ENCODE measurements at regions not wholly inside any gene's neighbourhood (a gene's known extent, or its start where the extent isn't known, plus 50 kb on each side); places are given as distances from the start of the nearest gene placed in this dataset.
"Not testable (repeated sequence)": the region's sequence is repeated elsewhere in the genome, so short reads cannot be mapped to it uniquely, and the experiment has no call there.

DNA sequence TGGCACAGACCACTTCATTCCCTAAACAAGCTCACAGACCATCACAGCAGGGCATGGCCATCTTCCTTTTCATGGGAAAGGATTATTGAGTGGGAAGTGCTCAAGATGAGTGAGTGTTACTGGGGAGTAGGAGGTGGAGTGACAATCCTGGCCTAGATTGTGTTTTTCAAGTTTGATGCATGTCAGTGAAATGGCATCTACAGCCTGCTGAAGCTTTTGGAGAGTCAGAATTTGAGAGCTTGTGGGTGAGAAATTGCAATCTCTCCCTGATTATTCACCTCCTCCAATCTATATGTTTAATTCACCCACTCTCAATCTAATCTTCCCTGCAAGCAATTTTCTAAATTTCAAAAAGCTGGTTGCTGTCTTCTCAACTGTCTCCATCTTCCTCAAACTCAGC is 156.1 kb upstream of the G2E3 start:
- Histone ChIP-seq H3K9ac (ENCODE audit: low read length) (no peak overlapping the region), H4K20me1 (ENCODE audit: insufficient read depth, low read length) (no peaks in the 10 kb centered on the region), H3K27me3 (replicated peaks; ENCODE audit: insufficient read depth, low read length) (no peaks in the 10 kb centered on the region), H3K9me2 (replicated peaks; ENCODE audit: insufficient read depth, low read length) (no peaks in the 10 kb centered on the region), H2AFZ (ENCODE audit: low read length) (no peak overlapping the region), H3K36me3 (replicated peaks; ENCODE audit: insufficient read depth, low read length) (no peaks in the 10 kb centered on the region), H3K4me2 (ENCODE audit: low read depth, low read length) (no peak overlapping the region), H3K27ac (ENCODE audit: low read length) (no peak overlapping the region), H3K79me2 (ENCODE audit: low read length) (no peaks in the 10 kb centered on the region), H3K4me3 (ENCODE audit: low read length) (no peak overlapping the region), H3F3A (ENCODE audit: insufficient read depth, low read length) (no peaks in the 10 kb centered on the region), H3K9me3 (replicated peaks; ENCODE audit: insufficient read depth, low read length) (no peaks in the 10 kb centered on the region), H3K4me1 (ENCODE audit: low read length) (no peaks in the 10 kb centered on the region)
- TF ChIP-seq, protein P1, sequence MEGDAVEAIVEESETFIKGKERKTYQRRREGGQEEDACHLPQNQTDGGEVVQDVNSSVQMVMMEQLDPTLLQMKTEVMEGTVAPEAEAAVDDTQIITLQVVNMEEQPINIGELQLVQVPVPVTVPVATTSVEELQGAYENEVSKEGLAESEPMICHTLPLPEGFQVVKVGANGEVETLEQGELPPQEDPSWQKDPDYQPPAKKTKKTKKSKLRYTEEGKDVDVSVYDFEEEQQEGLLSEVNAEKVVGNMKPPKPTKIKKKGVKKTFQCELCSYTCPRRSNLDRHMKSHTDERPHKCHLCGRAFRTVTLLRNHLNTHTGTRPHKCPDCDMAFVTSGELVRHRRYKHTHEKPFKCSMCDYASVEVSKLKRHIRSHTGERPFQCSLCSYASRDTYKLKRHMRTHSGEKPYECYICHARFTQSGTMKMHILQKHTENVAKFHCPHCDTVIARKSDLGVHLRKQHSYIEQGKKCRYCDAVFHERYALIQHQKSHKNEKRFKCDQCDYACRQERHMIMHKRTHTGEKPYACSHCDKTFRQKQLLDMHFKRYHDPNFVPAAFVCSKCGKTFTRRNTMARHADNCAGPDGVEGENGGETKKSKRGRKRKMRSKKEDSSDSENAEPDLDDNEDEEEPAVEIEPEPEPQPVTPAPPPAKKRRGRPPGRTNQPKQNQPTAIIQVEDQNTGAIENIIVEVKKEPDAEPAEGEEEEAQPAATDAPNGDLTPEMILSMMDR (IDR thresholded peaks at IDR 0.05; ENCODE audit: low read length): no peak
- TF ChIP-seq EZH2phosphoT487 (IDR thresholded peaks at IDR 0.05; ENCODE audit: low read length) (no peak), EZH2 (optimal IDR thresholded peaks at IDR 0.05; ENCODE audit: low read depth, low read length) (no peak)
- DNase-seq: no peak

DNA sequence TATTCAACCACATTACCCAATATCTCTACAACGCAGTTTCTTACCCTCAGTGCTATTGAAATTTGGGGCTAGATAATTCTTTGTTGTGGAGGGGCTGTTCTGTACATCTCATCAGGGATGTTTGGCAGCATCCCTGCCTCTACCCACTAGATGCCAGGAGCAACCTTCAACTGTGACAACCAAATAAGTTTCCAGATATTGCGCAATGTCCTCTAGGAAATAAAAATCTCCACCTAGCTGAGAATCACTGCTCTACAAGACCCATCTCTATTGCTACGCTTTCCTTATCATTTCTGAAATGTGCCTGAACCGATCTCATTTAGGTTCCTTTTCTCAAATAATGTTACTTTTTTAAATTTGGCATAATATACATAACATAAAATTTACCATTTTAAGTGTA is 155.2 kb upstream of the G2E3 start:
- Histone ChIP-seq H3K36me3 (replicated peaks; ENCODE audit: insufficient read depth, low read length) (no peaks in the 10 kb centered on the region), H3K27me3 (replicated peaks; ENCODE audit: insufficient read depth, low read length) (no peaks in the 10 kb centered on the region), H4K20me1 (ENCODE audit: insufficient read depth, low read length) (no peaks in the 10 kb centered on the region), H3K4me3 (ENCODE audit: low read length) (no peak overlapping the region), H3K4me2 (ENCODE audit: low read depth, low read length) (no peak overlapping the region), H3K27ac (ENCODE audit: low read length) (no peak overlapping the region), H3K9ac (ENCODE audit: low read length) (no peak overlapping the region), H2AFZ (ENCODE audit: low read length) (no peak overlapping the region), H3K9me2 (replicated peaks; ENCODE audit: insufficient read depth, low read length) (no peaks in the 10 kb centered on the region), H3K79me2 (ENCODE audit: low read length) (no peaks in the 10 kb centered on the region), H3K9me3 (replicated peaks; ENCODE audit: insufficient read depth, low read length) (no peaks in the 10 kb centered on the region), H3F3A (ENCODE audit: insufficient read depth, low read length) (no peaks in the 10 kb centered on the region), H3K4me1 (ENCODE audit: low read length) (no peaks in the 10 kb centered on the region)
- DNase-seq: no peak
- TF ChIP-seq EZH2 (optimal IDR thresholded peaks at IDR 0.05; ENCODE audit: low read depth, low read length) (no peak), EZH2phosphoT487 (IDR thresholded peaks at IDR 0.05; ENCODE audit: low read length) (no peak)
- TF ChIP-seq, protein P1 (IDR thresholded peaks at IDR 0.05; ENCODE audit: low read length): no peak

DNA sequence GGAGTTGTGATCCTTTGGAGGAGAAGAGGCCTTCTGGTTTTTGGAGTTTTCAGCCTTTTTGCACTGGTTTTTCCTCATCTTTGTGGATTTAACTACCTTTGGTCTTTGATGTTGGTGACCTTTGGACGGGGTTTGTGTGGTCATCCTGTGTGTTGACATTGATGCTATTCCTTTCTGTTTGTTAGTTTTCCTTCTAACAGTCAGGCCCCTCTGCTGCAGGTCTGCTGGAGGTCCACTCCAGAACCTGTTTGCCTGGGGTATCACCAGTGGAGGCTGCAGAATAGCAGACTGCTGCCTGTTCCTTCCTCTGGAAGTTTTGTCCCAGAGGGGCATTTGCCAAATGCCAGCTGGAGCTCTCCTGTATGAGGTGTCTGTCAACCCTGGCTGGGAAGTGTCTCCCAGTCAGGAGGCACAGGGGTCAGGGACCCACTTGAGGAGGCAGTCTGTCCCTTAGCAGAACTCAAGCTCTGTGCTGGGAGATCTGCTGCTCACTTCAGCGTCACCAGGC is 149.4 kb upstream of the G2E3 start:
- not testable (repeated sequence) for H3K27ac ChIP-seq (ENCODE audit: low read length); H3K27me3 ChIP-seq (replicated peaks; ENCODE audit: insufficient read depth, low read length); H3K4me3 ChIP-seq (ENCODE audit: low read length)

DNA sequence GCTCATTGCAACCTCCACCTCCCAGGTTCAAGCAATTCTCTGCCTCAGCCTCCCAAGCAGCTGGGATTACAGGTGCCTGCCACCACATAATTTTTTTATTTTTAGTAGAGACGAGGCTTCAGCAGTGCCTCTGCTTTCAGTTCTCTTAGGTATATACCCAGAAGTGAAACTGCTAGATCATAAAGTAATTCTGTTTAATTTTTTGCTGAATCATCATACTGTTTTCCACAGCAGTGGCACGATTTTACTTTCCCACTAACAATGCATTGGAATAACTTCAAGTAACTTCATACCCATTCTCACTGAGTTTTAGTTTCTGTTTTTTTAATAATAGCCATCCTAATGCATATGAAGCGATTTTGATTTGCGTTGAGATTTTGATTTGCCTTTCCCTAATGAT is 148.0 kb upstream of the G2E3 start:
- Histone ChIP-seq H3K27ac (ENCODE audit: low read length) (no peak overlapping the region), H2AFZ (ENCODE audit: low read length) (no peak overlapping the region), H3K27me3 (replicated peaks; ENCODE audit: insufficient read depth, low read length) (no peaks in the 10 kb centered on the region), H3K9me3 (replicated peaks; ENCODE audit: insufficient read depth, low read length) (no peaks in the 10 kb centered on the region), H3K9me2 (replicated peaks; ENCODE audit: insufficient read depth, low read length) (no peaks in the 10 kb centered on the region), H3F3A (ENCODE audit: insufficient read depth, low read length) (no peaks in the 10 kb centered on the region), H3K4me1 (ENCODE audit: low read length) (no peaks in the 10 kb centered on the region), H3K4me3 (ENCODE audit: low read length) (no peak overlapping the region), H3K36me3 (replicated peaks; ENCODE audit: insufficient read depth, low read length) (no peaks in the 10 kb centered on the region), H3K4me2 (ENCODE audit: low read depth, low read length) (no peak overlapping the region), H4K20me1 (ENCODE audit: insufficient read depth, low read length) (no peaks in the 10 kb centered on the region), H3K9ac (ENCODE audit: low read length) (no peak overlapping the region), H3K79me2 (ENCODE audit: low read length) (no peaks in the 10 kb centered on the region)
- TF ChIP-seq, protein P1 (IDR thresholded peaks at IDR 0.05; ENCODE audit: low read length): no peak
- no peak for TF ChIP-seq EZH2phosphoT487 (IDR thresholded peaks at IDR 0.05; ENCODE audit: low read length)
- no peak for TF ChIP-seq EZH2 (optimal IDR thresholded peaks at IDR 0.05; ENCODE audit: low read depth, low read length)
- DNase-seq: peak; percentile 31

More for the DNA sequence above, 149.4 kb upstream of the G2E3 start:
- not testable (repeated sequence) for H3K4me1 ChIP-seq (ENCODE audit: low read length); H3K9me2 ChIP-seq (replicated peaks; ENCODE audit: insufficient read depth, low read length); H3F3A ChIP-seq (ENCODE audit: insufficient read depth, low read length); H3K79me2 ChIP-seq (ENCODE audit: low read length); H3K9ac ChIP-seq (ENCODE audit: low read length); DNase-seq; H4K20me1 ChIP-seq (ENCODE audit: insufficient read depth, low read length); H3K4me2 ChIP-seq (ENCODE audit: low read depth, low read length); H3K9me3 ChIP-seq (replicated peaks; ENCODE audit: insufficient read depth, low read length); H3K36me3 ChIP-seq (replicated peaks; ENCODE audit: insufficient read depth, low read length); H2AFZ ChIP-seq (ENCODE audit: low read length)

DNA sequence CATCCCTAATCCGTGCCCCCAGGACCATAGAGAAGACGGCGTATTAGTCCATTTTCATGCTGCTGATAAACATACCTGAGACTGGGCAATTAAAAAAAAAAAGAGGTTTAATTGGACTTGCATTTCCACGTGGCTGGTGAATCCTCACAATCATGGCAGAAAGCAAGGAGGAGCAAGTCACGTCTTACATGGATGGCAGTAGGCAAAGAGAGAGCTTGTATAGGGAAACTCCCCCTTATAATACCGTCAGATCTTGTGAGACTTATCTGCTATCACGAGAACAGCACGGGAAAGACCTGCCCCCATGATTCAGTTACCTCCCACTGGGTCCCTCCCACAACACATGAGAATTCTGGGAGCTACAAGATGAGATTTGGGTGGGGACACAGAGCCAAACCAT is 145.8 kb upstream of the G2E3 start:
- not testable (repeated sequence) for H3K9me3 ChIP-seq (replicated peaks; ENCODE audit: insufficient read depth, low read length); H3K4me2 ChIP-seq (ENCODE audit: low read depth, low read length); H3K4me3 ChIP-seq (ENCODE audit: low read length); H3K79me2 ChIP-seq (ENCODE audit: low read length); H3K9ac ChIP-seq (ENCODE audit: low read length); H3K4me1 ChIP-seq (ENCODE audit: low read length); H2AFZ ChIP-seq (ENCODE audit: low read length); H3K27me3 ChIP-seq (replicated peaks; ENCODE audit: insufficient read depth, low read length); H4K20me1 ChIP-seq (ENCODE audit: insufficient read depth, low read length); DNase-seq; H3K9me2 ChIP-seq (replicated peaks; ENCODE audit: insufficient read depth, low read length); H3K36me3 ChIP-seq (replicated peaks; ENCODE audit: insufficient read depth, low read length); H3F3A ChIP-seq (ENCODE audit: insufficient read depth, low read length); H3K27ac ChIP-seq (ENCODE audit: low read length)
